GM12864 (cell line): ENCODE measurements at regions not wholly inside any gene's neighbourhood (a gene's known extent, or its start where the extent isn't known, plus 50 kb on each side); places are given as distances from the start of the nearest gene placed in this dataset.

Experiments
- DNase-seq: peaks from one replicate; pipeline ENCODE4 v3.0.0-alpha.2; 2011; ENCODE audit warnings: low read depth
- H3K4me3 ChIP-seq: 2 replicates; pipeline ENCODE4 v1.5.1; 2011; ENCODE audit warnings: mild to moderate bottlenecking, low read depth, low read length, control low read depth
- CTCF ChIP-seq: IDR thresholded peaks from 2 replicates; pipeline ENCODE4 v1.5.1; 2011; ENCODE audit warnings: low read depth, mild to moderate bottlenecking, moderate library complexity, low read length, control low read depth, inconsistent platforms; ENCODE audit errors: missing control alignments

- no peak for DNase-seq
- no peak for TF ChIP-seq CTCF
- H3K4me3 ChIP-seq: no peak overlapping the region
Observed at GRCh38 chr4:61079976-61080375, 120.2 kb upstream of the ADGRL3 start.

- no peak overlapping the region for H3K4me3 ChIP-seq
- no peak for TF ChIP-seq CTCF
- no peak for DNase-seq
Observed at GRCh38 chr4:61085534-61085933, 114.6 kb upstream of the ADGRL3 start.

- no peak for TF ChIP-seq CTCF
- no peak overlapping the region for H3K4me3 ChIP-seq
- no peak for DNase-seq
Observed at GRCh38 chr4:61086357-61086756, 113.8 kb upstream of the ADGRL3 start.

- H3K4me3 ChIP-seq: no peak overlapping the region
- no peak for TF ChIP-seq CTCF
- no peak for DNase-seq
Observed at GRCh38 chr4:61086979-61087378, 113.1 kb upstream of the ADGRL3 start.

DNA sequence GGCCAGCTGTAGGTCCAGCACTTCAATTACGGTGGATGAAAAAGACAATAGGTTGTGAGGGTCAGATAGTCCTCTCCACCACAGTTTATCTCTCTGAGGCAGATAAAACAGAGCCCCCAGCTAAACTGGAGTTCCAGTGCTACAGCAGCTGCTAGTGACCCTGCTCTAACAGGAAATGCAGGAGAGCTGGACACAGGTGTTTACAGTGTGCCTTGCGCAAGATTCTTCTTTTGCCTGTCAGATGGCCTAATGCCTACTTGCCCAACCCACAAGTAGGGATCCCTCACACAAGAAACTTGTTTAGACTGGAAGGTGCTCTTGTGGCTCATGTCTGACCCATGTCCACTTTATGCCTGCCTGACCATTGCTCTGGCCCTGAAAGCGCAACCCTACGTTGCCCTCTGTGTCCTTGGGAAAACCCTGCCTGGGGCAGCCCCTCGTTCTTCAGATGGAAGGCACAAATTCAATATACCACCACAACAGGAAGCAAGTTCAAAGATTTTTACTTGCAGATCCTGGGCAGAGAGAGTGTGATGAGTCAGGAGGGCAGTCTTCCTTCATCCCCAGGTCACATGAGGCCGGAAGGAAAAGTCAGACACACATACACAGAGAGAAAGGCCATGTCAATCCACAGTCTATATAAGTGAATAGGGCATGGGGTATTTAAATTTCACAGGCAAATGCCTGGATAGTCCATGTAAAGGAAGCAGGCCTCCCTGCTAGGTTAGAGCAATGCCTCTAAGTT is 105.1 kb upstream of the ADGRL3 start:
- H3K4me3 ChIP-seq: no peak overlapping the region
- no peak for TF ChIP-seq CTCF
- no peak for DNase-seq

DNA sequence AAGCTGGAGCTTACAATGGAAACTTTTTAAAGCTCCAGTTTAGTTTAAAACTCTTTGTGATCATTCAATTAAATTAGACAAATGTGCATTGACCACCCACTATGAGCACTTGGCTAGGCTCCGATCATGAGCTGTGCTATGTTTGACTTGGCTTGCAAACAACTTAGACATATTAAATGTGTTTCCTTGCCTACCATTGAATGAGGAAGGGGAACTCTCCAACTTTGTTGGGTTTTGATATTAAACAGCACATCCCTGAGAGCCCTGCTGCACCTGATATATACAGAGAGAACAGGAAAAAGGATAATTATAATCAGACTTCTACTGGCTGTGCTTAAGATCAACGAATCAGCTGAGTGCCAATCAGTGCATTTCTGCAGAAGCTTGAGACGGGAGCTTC is 71.4 kb upstream of the ADGRL3 start:
- no peak for DNase-seq
- H3K4me3 ChIP-seq: no peak overlapping the region
- no peak for TF ChIP-seq CTCF

- no peak overlapping the region for H3K4me3 ChIP-seq
- DNase-seq: no peak
- TF ChIP-seq CTCF: no peak
Observed at GRCh38 chr4:61129971-61130370, 70.2 kb upstream of the ADGRL3 start.
